Activated CD8-positive, alpha-beta memory T cell treated with anti-CD3 and anti-CD28 coated beads for 36 hours (primary cell): ENCODE measurements at regions not wholly inside any gene's neighbourhood (a gene's known extent, or its start where the extent isn't known, plus 50 kb on each side); places are given as distances from the start of the nearest gene placed in this dataset.
"Not testable (repeated sequence)": the region's sequence is repeated elsewhere in the genome, so short reads cannot be mapped to it uniquely, and the experiment has no call there.

Experiments used
- CTCF ChIA-PET: fragments of 350-600 bp; sonication (Branson Sonifier 250); formaldehyde crosslinking; loops from one replicate; lab custom pipeline; 2021; ENCODE audit warnings: antibody characterized with exemption; lab: Charles Lee
- POLR2A ChIA-PET: fragments of 350-600 bp; sonication (Branson Sonifier 250); formaldehyde crosslinking; loops from one replicate; lab custom pipeline; 2021; ENCODE audit warnings: antibody characterized with exemption; lab: Charles Lee

DNA sequence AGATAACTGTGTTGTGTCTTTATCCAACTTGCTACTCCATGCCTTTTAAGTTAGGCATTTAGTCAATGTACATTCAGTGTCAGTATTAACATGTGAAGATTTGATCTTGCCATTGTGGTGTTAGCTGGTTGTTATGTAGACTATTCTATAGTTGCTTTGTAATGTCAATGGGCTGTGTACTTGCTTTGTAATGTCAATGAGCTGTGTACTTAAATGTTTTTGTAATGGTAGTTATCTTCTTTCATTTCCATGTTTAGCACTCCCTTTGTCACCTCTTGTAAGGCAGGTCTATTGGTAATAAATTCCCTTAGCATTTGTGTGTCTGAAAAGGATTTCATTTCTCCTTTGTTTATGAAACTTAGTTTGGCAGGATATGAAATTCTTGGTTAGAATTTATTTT lies 53.4 kb downstream of the MC4R start:
- POLR2A ChIA-PET, result no interaction called here
- CTCF ChIA-PET, result no interaction called here

GRCh38 chr18:60311676-60312360 lies 60.8 kb downstream of the MC4R start:
- CTCF ChIA-PET, result no interaction called here
- POLR2A ChIA-PET, result no interaction called here

- ChIA-PET CTCF (no interaction called here), POLR2A (no interaction called here)
These were observed 76.9 kb downstream of the MC4R start for GRCh38 chr18:60295674-60296073.

- ChIA-PET POLR2A (no interaction called here), CTCF (no interaction called here)
These were observed 80.4 kb downstream of the MC4R start for GRCh38 chr18:60292186-60292585.

DNA sequence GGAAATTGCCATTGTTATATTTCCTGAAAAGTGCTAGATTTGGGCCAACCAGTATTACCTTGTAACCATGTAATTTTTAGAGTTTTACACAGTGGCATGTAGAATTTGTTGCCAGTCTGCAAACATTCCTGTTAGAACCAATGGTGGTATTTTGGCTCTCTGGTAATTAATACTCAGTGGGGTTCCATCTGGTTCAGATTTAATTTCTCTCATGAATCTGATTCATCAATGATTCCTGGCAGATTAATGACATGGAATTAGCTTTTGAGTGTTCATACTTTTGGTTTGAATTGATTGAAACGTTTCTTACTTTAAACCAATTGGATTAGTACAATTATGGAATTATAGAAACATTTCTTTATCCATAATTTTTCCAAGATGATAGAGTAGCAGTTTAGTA lies 93.2 kb downstream of the MC4R start:
- ChIA-PET POLR2A (no interaction called here), CTCF (no interaction called here)

DNA sequence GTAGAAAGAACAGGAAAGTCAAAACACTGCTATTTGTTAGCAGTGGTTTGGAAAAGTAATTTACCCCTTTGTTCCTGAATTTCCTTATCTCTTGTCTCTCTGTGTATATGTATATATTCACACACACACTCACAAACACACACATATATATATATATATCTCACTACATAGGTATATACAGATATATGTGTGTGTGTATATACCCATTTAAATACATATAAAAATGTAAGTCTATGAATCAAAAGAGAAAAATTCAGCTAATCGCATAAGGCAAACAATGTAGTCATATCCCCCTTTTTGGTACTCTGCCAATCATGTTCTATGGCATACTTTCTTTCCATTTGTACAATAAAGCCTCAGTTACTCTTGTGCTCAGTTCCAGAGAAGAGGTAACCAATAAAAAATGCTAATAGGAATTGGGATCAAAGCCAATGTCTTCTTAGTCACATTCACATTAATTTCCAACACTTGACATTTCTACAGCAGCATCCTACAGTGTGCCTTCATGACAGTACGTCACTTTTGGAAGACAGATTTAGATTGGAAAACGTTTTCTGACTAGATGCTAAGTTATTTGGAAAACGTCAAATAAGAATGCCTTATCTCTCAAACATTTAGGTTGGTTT lies 94.6 kb downstream of the MC4R start:
- POLR2A ChIA-PET, result no interaction called here
- CTCF ChIA-PET, result no interaction called here

DNA sequence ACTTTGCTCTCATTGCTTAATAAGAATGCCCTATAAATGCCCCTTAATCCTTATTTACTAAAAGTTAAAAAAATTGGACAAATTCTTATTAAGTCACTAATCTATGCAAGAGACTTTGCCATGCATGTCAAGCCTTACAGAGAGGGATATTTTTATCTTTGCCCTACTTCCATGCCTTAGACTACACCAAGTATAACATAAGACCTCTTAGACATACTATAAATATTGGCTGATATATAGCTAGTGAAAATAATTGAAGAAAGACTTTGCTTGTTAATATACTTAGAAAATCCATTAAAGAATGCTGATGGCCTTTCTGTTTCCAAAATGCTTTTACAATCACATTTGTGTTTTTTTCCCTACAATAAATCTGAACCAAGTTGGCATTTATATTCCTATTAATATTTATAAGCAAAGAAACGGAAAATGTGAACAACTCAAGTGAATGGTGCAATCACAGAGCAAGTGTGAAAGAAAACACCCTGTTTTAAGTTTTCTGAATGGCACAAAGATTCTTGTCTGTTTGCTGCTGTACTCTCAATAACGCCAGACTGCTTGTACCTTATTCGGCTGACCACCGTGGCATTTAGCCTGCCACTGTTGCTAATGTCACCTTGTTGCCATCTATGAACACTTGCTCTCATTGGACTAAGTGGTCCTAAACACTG lies 105.0 kb downstream of the MC4R start:
- POLR2A ChIA-PET, result no interaction called here
- CTCF ChIA-PET, result no interaction called here

GRCh38 chr18:60266558-60266957 lies 106.0 kb downstream of the MC4R start:
- ChIA-PET CTCF (no interaction called here), POLR2A (no interaction called here)

DNA sequence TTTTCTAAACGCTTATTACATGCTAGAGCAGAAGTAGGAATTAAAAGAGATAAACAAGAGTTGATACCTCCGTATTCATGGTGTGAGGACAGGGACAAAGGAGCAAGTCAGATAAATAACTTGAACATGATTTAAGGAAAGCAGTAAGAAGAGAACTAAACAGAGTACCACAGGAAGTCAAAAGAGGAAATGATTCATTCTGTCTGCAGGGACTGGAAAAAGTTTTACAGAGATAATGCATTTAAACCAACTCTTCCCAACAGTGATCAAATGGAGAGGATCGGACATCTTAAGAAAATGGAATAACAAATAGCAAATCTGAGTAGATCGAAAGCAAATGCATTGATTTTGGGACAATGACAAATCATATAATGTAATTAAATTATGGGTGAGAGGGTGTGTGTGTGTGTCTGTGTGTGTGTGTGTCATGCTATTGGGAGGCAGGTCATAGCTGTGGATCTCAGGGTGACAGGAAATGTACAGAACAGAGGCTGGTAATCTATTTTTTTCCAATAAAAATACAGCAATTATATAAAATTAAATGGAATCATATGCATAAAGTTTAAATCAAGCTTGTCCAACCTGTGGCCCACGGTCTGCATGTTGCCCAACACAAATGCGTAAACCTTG lies 113.4 kb downstream of the MC4R start:
- CTCF ChIA-PET, result no interaction called here
- POLR2A ChIA-PET, result no interaction called here

- CTCF ChIA-PET, result no interaction called here
- POLR2A ChIA-PET, result no interaction called here
These were observed 123.2 kb downstream of the MC4R start for GRCh38 chr18:60249388-60249787.

DNA sequence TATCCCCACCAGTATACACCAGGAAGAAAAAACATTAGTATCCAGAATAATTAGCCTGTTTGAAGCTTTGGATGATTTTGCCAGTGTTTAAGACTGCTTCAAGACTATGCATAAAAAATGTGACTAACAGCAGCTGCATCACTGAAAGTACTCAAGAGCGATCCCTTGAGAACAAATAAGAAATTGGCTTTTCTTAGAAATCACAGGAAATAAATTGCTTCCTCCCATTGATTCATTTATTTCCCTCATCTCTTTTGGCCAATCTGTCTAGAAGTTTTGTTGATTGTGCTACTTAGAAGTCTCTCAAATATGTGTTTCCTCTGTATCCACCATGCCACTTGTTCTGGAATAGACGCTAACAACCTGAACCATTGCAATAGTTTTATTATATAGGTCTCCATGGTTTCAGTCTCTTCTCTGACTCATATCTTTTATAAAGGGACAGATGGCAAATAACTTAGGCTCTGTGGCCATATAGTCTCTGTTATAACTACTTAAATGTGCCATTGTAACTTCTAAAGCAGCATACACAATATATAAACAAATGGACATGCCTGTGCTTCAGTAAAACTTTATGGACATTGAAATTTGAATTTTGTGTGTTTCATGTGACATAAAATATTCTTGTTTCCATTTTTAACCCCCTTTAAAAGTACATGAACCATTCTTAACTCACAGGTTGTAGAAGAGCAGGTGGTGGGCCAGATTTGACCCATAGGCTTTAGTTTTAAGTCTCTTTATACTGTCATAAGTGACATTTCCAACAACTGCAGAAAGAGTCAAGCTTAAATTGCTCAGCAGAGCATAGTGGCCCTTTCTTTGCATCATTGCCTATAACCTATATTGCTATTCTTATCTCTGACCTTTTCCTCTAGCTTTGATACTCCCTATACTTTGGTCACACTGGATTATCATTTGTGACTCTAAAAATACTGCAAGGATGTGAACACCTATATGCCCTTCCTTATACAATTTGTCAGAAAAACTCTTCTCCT lies 123.9 kb downstream of the MC4R start:
- POLR2A ChIA-PET, result no interaction called here
- CTCF ChIA-PET, result no interaction called here

DNA sequence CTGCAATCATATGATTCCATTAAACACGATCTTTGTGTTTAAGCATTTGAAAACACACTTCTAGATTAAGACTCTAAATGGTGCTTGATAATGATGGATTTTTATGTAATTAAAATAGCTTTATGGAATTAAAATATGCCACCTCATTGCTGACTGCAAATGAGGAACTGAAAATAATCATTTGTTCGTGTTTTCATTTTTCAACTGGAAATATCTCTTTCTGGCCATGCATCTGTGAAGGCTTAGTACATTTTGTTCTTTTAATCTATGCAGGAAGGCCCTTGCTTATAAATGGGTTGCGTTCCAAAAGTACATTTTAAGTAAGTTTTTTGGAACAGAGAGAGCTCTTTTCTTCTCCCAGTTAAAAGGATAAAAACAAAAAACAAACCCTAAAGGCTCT lies 125.5 kb downstream of the MC4R start:
- POLR2A ChIA-PET, result no interaction called here
- CTCF ChIA-PET, result interaction anchor here (0.7 kb wide), 1 partner anchor 221 kb away, joined by 3 read pairs; no protein-coding TSS in a partner anchor

DNA sequence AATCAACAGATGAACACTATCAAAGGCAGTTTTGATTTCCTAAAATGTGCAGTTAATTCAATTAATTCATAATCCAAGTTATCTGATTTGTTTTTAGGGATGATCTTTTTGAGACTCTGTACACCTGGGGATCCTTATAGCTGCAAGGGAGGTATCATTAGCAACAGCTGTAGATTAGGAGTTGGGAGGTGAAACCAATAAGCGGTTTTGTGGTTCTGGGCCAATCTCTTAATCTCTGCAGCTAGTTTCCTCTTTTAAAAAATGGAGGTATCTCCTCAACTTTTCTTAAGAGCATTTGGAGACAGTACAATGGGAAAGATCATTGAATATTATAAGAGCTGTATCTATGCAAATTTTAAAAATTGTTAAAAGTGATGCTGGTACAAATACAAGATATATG lies 126.0 kb downstream of the MC4R start:
- POLR2A ChIA-PET, result no interaction called here
- CTCF ChIA-PET, result no interaction called here

GRCh38 chr18:60245096-60245495 lies 127.5 kb downstream of the MC4R start:
- CTCF ChIA-PET, result no interaction called here
- POLR2A ChIA-PET, result no interaction called here

DNA sequence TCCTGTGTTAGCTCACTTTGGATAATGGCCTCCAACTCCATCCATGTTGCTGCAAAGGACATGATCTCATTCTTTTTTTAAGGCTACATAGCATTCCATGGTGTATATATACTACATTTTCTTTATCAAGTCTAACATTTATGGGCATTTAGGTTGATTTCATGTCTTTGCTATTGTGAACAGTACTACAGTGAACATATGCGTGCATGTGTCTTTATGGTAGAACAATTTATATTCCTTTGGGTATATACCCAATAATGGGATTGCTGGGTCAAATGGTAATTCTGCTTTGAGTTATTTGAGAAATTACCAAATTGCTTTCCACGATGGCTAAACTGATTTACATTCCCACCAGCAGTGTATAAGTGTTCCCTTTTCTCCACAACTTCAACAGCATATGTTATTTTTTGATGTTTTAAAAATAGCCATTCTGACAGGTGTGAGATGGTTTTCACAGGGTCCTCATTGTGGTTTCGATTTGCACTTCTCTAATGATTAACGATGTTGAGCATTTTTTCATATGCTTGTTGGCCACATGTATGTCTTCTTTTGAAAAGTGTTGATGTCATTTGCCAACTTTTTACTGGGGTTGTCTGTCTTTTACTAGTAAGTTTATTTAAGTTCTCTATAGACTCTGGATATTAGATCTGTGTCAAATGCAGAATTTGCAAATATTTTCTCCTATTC lies 133.4 kb downstream of the MC4R start:
- CTCF ChIA-PET, result interaction anchor here (0.6 kb wide), 1 partner anchor 1750 kb away, joined by 4 read pairs; no protein-coding TSS in a partner anchor
- POLR2A ChIA-PET, result not testable (repeated sequence)

DNA sequence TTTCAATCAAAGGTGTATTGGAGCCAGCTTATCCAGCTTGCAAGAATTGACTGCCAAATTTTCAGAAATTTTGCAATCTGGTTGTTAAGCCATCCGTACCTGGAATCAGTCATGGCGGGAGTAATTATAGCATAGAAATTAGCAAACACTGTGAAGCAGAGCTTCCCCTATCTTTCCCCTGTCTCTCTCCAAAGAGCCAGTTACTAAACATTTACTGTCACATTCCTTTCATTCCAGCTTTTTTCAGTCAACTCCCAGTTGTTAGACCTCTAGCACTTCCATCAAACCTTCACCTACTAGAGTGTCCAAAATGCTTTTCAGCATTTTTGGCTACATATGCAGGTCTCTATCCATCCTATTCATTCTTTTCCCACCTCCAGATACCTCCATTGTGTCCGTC lies 137.4 kb downstream of the MC4R start:
- ChIA-PET CTCF (no interaction called here), POLR2A (no interaction called here)

GRCh38 chr18:60232541-60232940 lies 140.0 kb downstream of the MC4R start:
- ChIA-PET CTCF (no interaction called here), POLR2A (no interaction called here)

GRCh38 chr18:60228609-60229595 lies 143.7 kb downstream of the MC4R start:
- POLR2A ChIA-PET, result no interaction called here
- CTCF ChIA-PET, result no interaction called here
